GM23338 (cell line): ENCODE measurements at regions not wholly inside any gene's neighbourhood (a gene's known extent, or its start where the extent isn't known, plus 50 kb on each side); places are given as distances from the start of the nearest gene placed in this dataset.

ENCODE experiments used
- ATAC-seq: fragments of 200-7000 bp; cut with Tn5 transposase; 3 replicates; pipeline ENCODE4 v1.9.1; 2020
- DNase-seq: peaks from one replicate; pipeline ENCODE4 v3.0.0-alpha.2; 2015; ENCODE audit warnings: low spot score
- H2AFZ ChIP-seq: fragments of 200-600 bp; sonication (generic); 2 replicates; pipeline ENCODE4 v1.8.0; 2016; ENCODE audit warnings: antibody characterized with exemption, mild to moderate bottlenecking, moderate library complexity
- H3F3A ChIP-seq: fragments of 200-600 bp; sonication (generic); replicated peaks from 2 replicates; pipeline ENCODE4 v1.8.0; 2017; ENCODE audit warnings: antibody characterized with exemption, mixed run types, low read depth
- H3K27ac ChIP-seq: fragments of 200-600 bp; sonication (generic); 2 replicates; pipeline ENCODE4 v1.6.1; 2016; ENCODE audit warnings: low read depth
- H3K27me3 ChIP-seq: fragments of 200-600 bp; sonication (generic); 2 replicates; pipeline ENCODE4 v1.8.0; 2016; ENCODE audit warnings: mild to moderate bottlenecking, mixed run types, moderate library complexity; ENCODE audit not compliant: insufficient read depth
- H3K36me3 ChIP-seq: fragments of 200-600 bp; sonication (generic); 2 replicates; pipeline ENCODE4 v1.8.0; 2016; ENCODE audit warnings: mild to moderate bottlenecking; ENCODE audit not compliant: insufficient read depth
- H3K4me1 ChIP-seq: fragments of 200-600 bp; sonication (generic); 2 replicates; pipeline ENCODE4 v1.8.0; 2016; ENCODE audit warnings: mild to moderate bottlenecking, moderate library complexity; ENCODE audit not compliant: insufficient read depth
- H3K4me2 ChIP-seq: fragments of 200-600 bp; sonication (generic); 2 replicates; pipeline ENCODE4 v1.7.1; 2017; ENCODE audit warnings: mixed run types
- H3K4me3 ChIP-seq: fragments of 200-600 bp; sonication (generic); 2 replicates; pipeline ENCODE4 v1.6.1; 2016; ENCODE audit warnings: mixed run types
- H3K79me2 ChIP-seq: fragments of 200-600 bp; sonication (generic); replicated peaks from 2 replicates; pipeline ENCODE4 v1.8.0; 2017; ENCODE audit warnings: mild to moderate bottlenecking; ENCODE audit not compliant: insufficient read depth
- H3K9me2 ChIP-seq: fragments of 200-600 bp; sonication (generic); 2 replicates; pipeline ENCODE4 v1.8.0; 2017; ENCODE audit not compliant: insufficient read depth
- H4K20me1 ChIP-seq: fragments of 200-600 bp; sonication (generic); replicated peaks from 2 replicates; pipeline ENCODE4 v1.8.0; 2017; ENCODE audit warnings: mild to moderate bottlenecking; ENCODE audit not compliant: insufficient read depth
- H3K27ac Mint-ChIP-seq: 2 replicates; pipeline ENCODE4 v1.8.0; 2020; ENCODE audit warnings: inconsistent platforms, mild to moderate bottlenecking, moderate library complexity, mixed read lengths
- H3K27me3 Mint-ChIP-seq: 3 replicates; pipeline ENCODE4 v1.8.0; 2022; ENCODE audit warnings: low read depth, mild to moderate bottlenecking, moderate library complexity, mixed read lengths, inconsistent platforms; ENCODE audit not compliant: insufficient read depth, poor library complexity
- H3K36me3 Mint-ChIP-seq: 3 replicates; pipeline ENCODE4 v1.8.0; 2021; ENCODE audit warnings: low read depth, mild to moderate bottlenecking, inconsistent platforms, moderate library complexity, mixed read lengths
- H3K4me1 Mint-ChIP-seq: 3 replicates; pipeline ENCODE4 v1.8.0; 2020; ENCODE audit warnings: mild to moderate bottlenecking, inconsistent platforms, mixed read lengths
- H3K4me3 Mint-ChIP-seq: 3 replicates; pipeline ENCODE4 v1.8.0; 2021; ENCODE audit warnings: moderate library complexity, mild to moderate bottlenecking, inconsistent platforms, mixed read lengths
- H3K9me3 Mint-ChIP-seq: 3 replicates; pipeline ENCODE4 v1.8.0; 2020; ENCODE audit warnings: moderate library complexity, mild to moderate bottlenecking, inconsistent platforms, mixed read lengths
- CREB1 ChIP-seq: fragments of 250-450 bp; sonication (Bioruptor Pico); IDR thresholded peaks from 2 replicates; pipeline ENCODE4 v1.5.0; 2020; ENCODE audit warnings: low read depth, mild to moderate bottlenecking, moderate library complexity
- CTCF ChIP-seq, 2 experiments: fragments of 200-600 bp in 1 of 2; sonication (generic) in 1 of 2; conservative IDR thresholded peaks; 2 replicates each; pipeline versions ENCODE4 v1.5.1 to v1.6.1; 2016 to 2017; ENCODE audit warnings: antibody characterized with exemption in 2 of 2, low read depth in 2 of 2, mild to moderate bottlenecking in 2 of 2, moderate library complexity in 1 of 2
- ETS1 ChIP-seq: IDR thresholded peaks from 2 replicates; pipeline ENCODE4 v1.6.1; 2016; ENCODE audit warnings: antibody characterized with exemption
- EZH2phosphoT487 ChIP-seq: fragments of 200-600 bp; sonication (generic); IDR thresholded peaks from one replicate; pipeline ENCODE4 v1.8.1; 2018; ENCODE audit warnings: antibody characterized with exemption; ENCODE audit not compliant: unreplicated experiment
- JUNB ChIP-seq: IDR thresholded peaks from one replicate; pipeline ENCODE4 v1.6.1; 2016; ENCODE audit warnings: antibody characterized with exemption; ENCODE audit not compliant: unreplicated experiment
- NANOG ChIP-seq: IDR thresholded peaks from 2 replicates; pipeline ENCODE4 v1.6.1; 2016; ENCODE audit warnings: antibody characterized with exemption, borderline replicate concordance
- POLR2AphosphoS5 ChIP-seq: IDR thresholded peaks from 2 replicates; pipeline ENCODE4 v1.6.1; 2016; ENCODE audit warnings: antibody characterized with exemption, low read depth
- REST ChIP-seq: IDR thresholded peaks from one replicate; pipeline ENCODE4 v1.6.1; 2018; ENCODE audit warnings: antibody characterized with exemption; ENCODE audit not compliant: unreplicated experiment
- STAT1 ChIP-seq: IDR thresholded peaks from one replicate; pipeline ENCODE4 v1.6.1; 2016; ENCODE audit warnings: antibody characterized with exemption; ENCODE audit not compliant: unreplicated experiment
- ZNF331 ChIP-seq: fragments of 250-450 bp; sonication (Bioruptor Pico); IDR thresholded peaks from 2 replicates; pipeline ENCODE4 v1.5.0; 2020; ENCODE audit warnings: low read depth, mild to moderate bottlenecking, moderate library complexity
- ZNF462 ChIP-seq: fragments of 250-450 bp; sonication (Bioruptor Pico); IDR thresholded peaks from 2 replicates; pipeline ENCODE4 v1.5.0; 2020; ENCODE audit warnings: mild to moderate bottlenecking, moderate library complexity

GRCh38 chr19:32177686-32178085 lies 167.7 kb upstream of the ZNF507 start:
- H3K27ac Mint-ChIP-seq, result no peak overlapping the region
- H3K4me1 Mint-ChIP-seq, result peaks cover 4% of the 10 kb centered on the region; the same call in 2 of the 3 replicates
- Histone ChIP-seq H3K4me1 (no peaks in the 10 kb centered on the region), H3K27ac (no peak overlapping the region), H3K4me3 (no peak overlapping the region), H3K36me3 (no peaks in the 10 kb centered on the region), H3F3A (no peaks in the 10 kb centered on the region), H3K79me2 (no peaks in the 10 kb centered on the region), H3K4me2 (no peak overlapping the region), H3K9me2 (no peaks in the 10 kb centered on the region), H2AFZ (no peak overlapping the region), H4K20me1 (no peaks in the 10 kb centered on the region), H3K27me3 (no peaks in the 10 kb centered on the region)
- TF ChIP-seq JUNB, result no peak
- TF ChIP-seq REST, result no peak
- TF ChIP-seq ETS1, result no peak
- TF ChIP-seq STAT1, result no peak
- no peak for TF ChIP-seq POLR2AphosphoS5
- TF ChIP-seq NANOG, result no peak
- no peak for TF ChIP-seq ZNF331 (CRISPR knock-in tag)
- TF ChIP-seq CTCF (conservative IDR thresholded peaks at IDR 0.05; ENCODE audit: low read depth in 2 of 2), result no peak
- no peak for TF ChIP-seq CREB1 (CRISPR knock-in tag)
- TF ChIP-seq EZH2phosphoT487, result no peak
- TF ChIP-seq ZNF462 (CRISPR knock-in tag), result no peak
- H3K27me3 Mint-ChIP-seq, result no peaks in the 10 kb centered on the region
- no peaks in the 10 kb centered on the region for H3K36me3 Mint-ChIP-seq
- DNase-seq (no peak), ATAC-seq (no peak)
- H3K9me3 Mint-ChIP-seq, result no peaks in the 10 kb centered on the region
- H3K4me3 Mint-ChIP-seq, result no peak overlapping the region
